ENCODE measurements at regions not wholly inside any gene's neighbourhood (a gene's known extent, or its start where the extent isn't known, plus 50 kb on each side); places are given as distances from the start of the nearest gene placed in this dataset.

GRCh38 chr13:64643066-64643465 lies 2587.1 kb downstream of the PCDH9 start:
- DNase-seq (ENCODE audit: low read depth) = no peak
- in situ Hi-C loops (cut with HindIII; ENCODE audit: low sequenced_read_pairs) = no loop called here
- TF ChIP-seq, protein P1, sequence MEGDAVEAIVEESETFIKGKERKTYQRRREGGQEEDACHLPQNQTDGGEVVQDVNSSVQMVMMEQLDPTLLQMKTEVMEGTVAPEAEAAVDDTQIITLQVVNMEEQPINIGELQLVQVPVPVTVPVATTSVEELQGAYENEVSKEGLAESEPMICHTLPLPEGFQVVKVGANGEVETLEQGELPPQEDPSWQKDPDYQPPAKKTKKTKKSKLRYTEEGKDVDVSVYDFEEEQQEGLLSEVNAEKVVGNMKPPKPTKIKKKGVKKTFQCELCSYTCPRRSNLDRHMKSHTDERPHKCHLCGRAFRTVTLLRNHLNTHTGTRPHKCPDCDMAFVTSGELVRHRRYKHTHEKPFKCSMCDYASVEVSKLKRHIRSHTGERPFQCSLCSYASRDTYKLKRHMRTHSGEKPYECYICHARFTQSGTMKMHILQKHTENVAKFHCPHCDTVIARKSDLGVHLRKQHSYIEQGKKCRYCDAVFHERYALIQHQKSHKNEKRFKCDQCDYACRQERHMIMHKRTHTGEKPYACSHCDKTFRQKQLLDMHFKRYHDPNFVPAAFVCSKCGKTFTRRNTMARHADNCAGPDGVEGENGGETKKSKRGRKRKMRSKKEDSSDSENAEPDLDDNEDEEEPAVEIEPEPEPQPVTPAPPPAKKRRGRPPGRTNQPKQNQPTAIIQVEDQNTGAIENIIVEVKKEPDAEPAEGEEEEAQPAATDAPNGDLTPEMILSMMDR (IDR thresholded peaks at IDR 0.05; ENCODE audit: low read depth, low read length, missing control alignments) = no peak
- H3K4me3 ChIP-seq (ENCODE audit: low read depth, low read length) = no peak overlapping the region

DNA sequence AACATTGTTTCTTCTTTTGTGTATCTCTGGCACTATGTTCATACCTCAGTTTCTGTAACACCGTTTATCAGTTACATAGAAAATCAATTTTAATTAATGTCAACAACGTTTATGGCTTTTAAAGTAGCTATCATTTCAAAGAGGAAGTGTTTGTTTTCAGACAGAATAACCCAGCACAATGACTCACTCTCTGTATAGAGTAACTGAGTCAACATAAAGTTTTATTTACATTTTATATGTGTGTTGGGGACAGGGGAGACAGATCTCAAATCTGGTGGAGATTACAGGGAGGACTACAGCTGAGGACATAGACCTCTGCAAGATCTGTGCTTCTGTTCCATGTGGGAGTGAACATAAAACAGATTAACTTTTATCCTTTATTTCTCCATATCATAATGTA lies 2590.1 kb downstream of the PCDH9 start:
- no peak overlapping the region for H3K4me3 ChIP-seq (ENCODE audit: low read depth, low read length)
- in situ Hi-C loops (cut with HindIII; ENCODE audit: low sequenced_read_pairs) = no loop called here
- no peak for DNase-seq (ENCODE audit: low read depth)
- TF ChIP-seq, protein P1 (IDR thresholded peaks at IDR 0.05; ENCODE audit: low read depth, low read length, missing control alignments) = no peak

- no peak for DNase-seq (ENCODE audit: low read depth)
- TF ChIP-seq, protein P1 (IDR thresholded peaks at IDR 0.05; ENCODE audit: low read depth, low read length, missing control alignments) = no peak
- in situ Hi-C loops (cut with HindIII; ENCODE audit: low sequenced_read_pairs) = no loop called here
- no peak overlapping the region for H3K4me3 ChIP-seq (ENCODE audit: low read depth, low read length)
Measured at GRCh38 chr13:64639206-64639605, 2590.9 kb downstream of the PCDH9 start.

- in situ Hi-C loops (cut with HindIII; ENCODE audit: low sequenced_read_pairs) = no loop called here
- H3K4me3 ChIP-seq (ENCODE audit: low read depth, low read length) = no peak overlapping the region
- TF ChIP-seq, protein P1 (IDR thresholded peaks at IDR 0.05; ENCODE audit: low read depth, low read length, missing control alignments) = no peak
- DNase-seq (ENCODE audit: low read depth) = no peak
Measured at GRCh38 chr13:64633948-64634347, 2596.2 kb downstream of the PCDH9 start.

GRCh38 chr13:64627654-64628053 lies 2602.5 kb downstream of the PCDH9 start:
- TF ChIP-seq, protein P1 (IDR thresholded peaks at IDR 0.05; ENCODE audit: low read depth, low read length, missing control alignments) = no peak
- DNase-seq (ENCODE audit: low read depth) = no peak

DNA sequence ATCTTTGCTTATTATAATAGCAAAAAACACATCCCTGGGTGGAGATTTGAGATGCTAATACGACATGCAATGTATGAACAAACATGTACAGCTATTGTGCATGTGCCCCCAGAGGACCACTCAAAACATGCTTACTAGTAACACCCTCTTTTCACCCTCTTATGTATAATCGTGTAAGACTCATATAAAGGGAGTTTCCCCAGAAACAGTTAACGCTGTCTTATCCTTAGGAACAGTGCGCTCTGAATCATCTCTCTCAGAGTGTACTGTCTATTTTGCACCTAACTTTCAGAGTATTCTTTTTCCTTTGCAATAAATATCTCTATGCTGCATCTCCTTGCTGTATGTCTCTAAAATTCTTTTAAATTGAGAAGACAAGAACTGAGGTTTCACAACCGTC lies 2604.0 kb downstream of the PCDH9 start:
- no peak for DNase-seq (ENCODE audit: low read depth)

More at GRCh38 chr13:64627654-64628053, 2602.5 kb downstream of the PCDH9 start:
- no peak overlapping the region for H3K4me3 ChIP-seq (ENCODE audit: low read depth, low read length)
- in situ Hi-C loops (cut with HindIII; ENCODE audit: low sequenced_read_pairs) = no loop called here

More for the DNA sequence above, 2604.0 kb downstream of the PCDH9 start:
- no peak overlapping the region for H3K4me3 ChIP-seq (ENCODE audit: low read depth, low read length)
- TF ChIP-seq, protein P1 (IDR thresholded peaks at IDR 0.05; ENCODE audit: low read depth, low read length, missing control alignments) = no peak
- in situ Hi-C loops (cut with HindIII; ENCODE audit: low sequenced_read_pairs) = no loop called here
